Upper lobe of left lung (tissue), 6 donors: ENCODE measurements at regions not wholly inside any gene's neighbourhood (a gene's known extent, or its start where the extent isn't known, plus 50 kb on each side); places are given as distances from the start of the nearest gene placed in this dataset.
A peak's percentile ranks its signal among the peaks of the same experiment; 100 is the strongest.

Source experiments
- ATAC-seq, 2 donors: fragments of 200-7000 bp; cut with Tn5 transposase; one replicate each; pipeline ENCODE4 v1.9.1; 2022; ENCODE audit warnings: mild to moderate bottlenecking in 2 of 2, moderate library complexity in 2 of 2; ENCODE audit not compliant: low FRiP score in 2 of 2
- DNase-seq, 2 donors: peaks; one replicate each; pipeline ENCODE4 v3.0.0-alpha.2; 2019 to 2020
- H3K27ac ChIP-seq, 4 donors: fragments of 200-600 bp; sonication (generic); one replicate each; pipeline ENCODE4 v1.5.1; 2016 to 2019
- H3K27me3 ChIP-seq, 4 donors: fragments of 200-600 bp; sonication (generic); one replicate each; pipeline ENCODE4 v1.5.1; 2017 to 2019
- H3K36me3 ChIP-seq, 4 donors: fragments of 200-600 bp; sonication (generic); one replicate each; pipeline ENCODE4 v1.5.1; 2016 to 2019
- H3K4me1 ChIP-seq, 4 donors: fragments of 200-600 bp; sonication (generic); one replicate each; pipeline ENCODE4 v1.5.1; 2018 to 2019
- H3K4me3 ChIP-seq, 4 donors: fragments of 200-600 bp; sonication (generic); one replicate each; pipeline ENCODE4 v1.5.1; 2017 to 2019; ENCODE audit warnings: mild to moderate bottlenecking in 2 of 4, moderate library complexity in 1 of 4
- H3K9me3 ChIP-seq, 4 donors: fragments of 200-600 bp; sonication (generic); one replicate each; pipeline ENCODE4 v1.5.1; 2018 to 2019
- EP300 ChIP-seq, 4 donors: sonication (generic); formaldehyde crosslinking; IDR thresholded peaks; one replicate each; pipeline ENCODE4 v1.5.1; 2017; ENCODE audit warnings: antibody characterized with exemption in 4 of 4, control low read depth in 2 of 4
- POLR2A ChIP-seq, 4 donors: fragments of 450-650 bp; IDR thresholded peaks; one replicate each; pipeline ENCODE4 v1.5.1; 2016 to 2017; ENCODE audit warnings: antibody characterized with exemption in 4 of 4, mild to moderate bottlenecking in 2 of 4
- POLR2AphosphoS5 ChIP-seq, 2 donors: sonication (generic); formaldehyde crosslinking; IDR thresholded peaks; one replicate each; pipeline ENCODE4 v1.5.1; 2017; ENCODE audit warnings: antibody characterized with exemption in 2 of 2
- WGBS, 2 donors: methylation state at CpG; one replicate each; pipeline ENCODE4 v1.1.5; 2017 to 2018; 5-methylcytosine and 5-hydroxymethylcytosine counted together
- TF ChIP-seq, protein P1 (sequence below), 6 experiments: fragments of 450-650 bp in 4 of 6; fragments of 200-600 bp in 2 of 6; sonication (generic) in 2 of 6; IDR thresholded peaks; one replicate each; pipeline ENCODE4 v1.5.1; 2016 to 2019; ENCODE audit warnings: antibody characterized with exemption in 6 of 6
- donor health status: DM: no; HTN: no; CAD: no; lungs with moderate emphysema.
- donor health status: DM: no; HTN: yes; CAD: no; lungs with severe emphysema.

DNA sequence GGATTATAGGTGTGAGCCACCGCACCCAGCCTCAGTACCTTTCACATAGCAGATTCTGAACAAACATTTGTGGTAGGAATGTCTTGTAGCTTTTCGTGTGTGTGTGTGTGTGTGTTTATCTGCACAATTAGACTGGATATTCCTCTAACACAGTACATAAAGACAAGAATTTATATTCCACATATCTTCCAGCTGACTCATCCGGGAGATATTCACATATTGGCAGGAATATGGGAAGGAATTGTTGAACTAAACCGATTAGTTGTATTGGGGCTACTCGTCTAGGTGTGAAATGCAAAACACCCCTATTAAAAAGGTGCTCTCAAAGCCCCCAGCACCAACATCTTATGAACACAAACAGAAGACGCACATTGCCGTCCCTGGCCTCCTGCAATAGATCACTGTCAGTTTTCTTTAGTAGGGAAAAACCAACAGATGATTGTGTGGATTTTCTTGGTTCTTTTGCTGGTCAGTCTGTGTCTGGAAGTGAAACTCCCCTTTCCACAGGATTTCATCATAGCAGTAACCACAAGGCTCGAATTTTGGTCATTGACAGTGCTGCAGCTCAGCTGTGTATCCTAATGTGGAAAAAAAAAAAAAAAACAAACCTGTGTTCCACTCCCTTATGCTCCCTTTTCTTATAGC is 208.5 kb upstream of the ACVR2A start:
- WGBS, 2 donors, result 59 to 63% methylated on average over 8 of the region's 8 CpGs
- H3K4me1 ChIP-seq, result peaks cover 0 to 5% (median 0%) of the 10 kb centered on the region in 4 donors
- ATAC-seq (peak in 1 of 2 donors; percentile 75), DNase-seq (no peak)
- H3K9me3 ChIP-seq, result no peaks in the 10 kb centered on the region
- TF ChIP-seq POLR2A (IDR thresholded peaks at IDR 0.05) (no peak), POLR2AphosphoS5 (IDR thresholded peaks at IDR 0.05) (no peak), EP300 (IDR thresholded peaks at IDR 0.05) (no peak)
- TF ChIP-seq, protein P1, sequence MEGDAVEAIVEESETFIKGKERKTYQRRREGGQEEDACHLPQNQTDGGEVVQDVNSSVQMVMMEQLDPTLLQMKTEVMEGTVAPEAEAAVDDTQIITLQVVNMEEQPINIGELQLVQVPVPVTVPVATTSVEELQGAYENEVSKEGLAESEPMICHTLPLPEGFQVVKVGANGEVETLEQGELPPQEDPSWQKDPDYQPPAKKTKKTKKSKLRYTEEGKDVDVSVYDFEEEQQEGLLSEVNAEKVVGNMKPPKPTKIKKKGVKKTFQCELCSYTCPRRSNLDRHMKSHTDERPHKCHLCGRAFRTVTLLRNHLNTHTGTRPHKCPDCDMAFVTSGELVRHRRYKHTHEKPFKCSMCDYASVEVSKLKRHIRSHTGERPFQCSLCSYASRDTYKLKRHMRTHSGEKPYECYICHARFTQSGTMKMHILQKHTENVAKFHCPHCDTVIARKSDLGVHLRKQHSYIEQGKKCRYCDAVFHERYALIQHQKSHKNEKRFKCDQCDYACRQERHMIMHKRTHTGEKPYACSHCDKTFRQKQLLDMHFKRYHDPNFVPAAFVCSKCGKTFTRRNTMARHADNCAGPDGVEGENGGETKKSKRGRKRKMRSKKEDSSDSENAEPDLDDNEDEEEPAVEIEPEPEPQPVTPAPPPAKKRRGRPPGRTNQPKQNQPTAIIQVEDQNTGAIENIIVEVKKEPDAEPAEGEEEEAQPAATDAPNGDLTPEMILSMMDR (IDR thresholded peaks at IDR 0.05), result no peak
- no peak overlapping the region for H3K4me3 ChIP-seq
- H3K36me3 ChIP-seq, result no peaks in the 10 kb centered on the region
- H3K27ac ChIP-seq, result no peak overlapping the region
- no peaks in the 10 kb centered on the region for H3K27me3 ChIP-seq

DNA sequence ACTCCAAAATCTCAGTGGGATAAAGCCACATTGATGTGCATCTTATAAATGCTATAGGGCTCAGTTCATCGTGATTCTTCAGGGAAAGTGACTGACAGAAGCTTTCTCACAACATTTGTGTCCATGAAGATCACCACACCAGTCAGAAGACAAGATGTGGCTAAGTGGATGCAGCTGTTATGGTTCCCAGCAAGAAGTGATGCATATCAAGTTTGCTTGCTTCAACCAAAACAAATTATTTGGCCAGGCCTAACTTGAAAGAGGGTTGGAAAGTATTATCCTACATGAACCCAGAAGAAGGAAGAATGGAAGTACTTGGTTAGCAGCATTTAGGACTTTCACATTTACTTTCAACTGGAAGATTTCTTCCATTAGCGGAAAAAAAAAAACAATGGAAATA is 210.0 kb upstream of the ACVR2A start:
- Histone ChIP-seq H3K4me1 (peaks cover 0 to 5% (median 0%) of the 10 kb centered on the region in 4 donors), H3K9me3 (no peaks in the 10 kb centered on the region), H3K27ac (no peak overlapping the region), H3K4me3 (no peak overlapping the region), H3K36me3 (no peaks in the 10 kb centered on the region), H3K27me3 (no peaks in the 10 kb centered on the region)
- TF ChIP-seq POLR2A (IDR thresholded peaks at IDR 0.05) (no peak), EP300 (IDR thresholded peaks at IDR 0.05) (no peak), POLR2AphosphoS5 (IDR thresholded peaks at IDR 0.05) (no peak)
- TF ChIP-seq, protein P1 (IDR thresholded peaks at IDR 0.05), result no peak
- WGBS, 2 donors, result 82 to 89% methylated on average over 2 of the region's 2 CpGs
- ATAC-seq, result no peak
- DNase-seq, result no peak

DNA sequence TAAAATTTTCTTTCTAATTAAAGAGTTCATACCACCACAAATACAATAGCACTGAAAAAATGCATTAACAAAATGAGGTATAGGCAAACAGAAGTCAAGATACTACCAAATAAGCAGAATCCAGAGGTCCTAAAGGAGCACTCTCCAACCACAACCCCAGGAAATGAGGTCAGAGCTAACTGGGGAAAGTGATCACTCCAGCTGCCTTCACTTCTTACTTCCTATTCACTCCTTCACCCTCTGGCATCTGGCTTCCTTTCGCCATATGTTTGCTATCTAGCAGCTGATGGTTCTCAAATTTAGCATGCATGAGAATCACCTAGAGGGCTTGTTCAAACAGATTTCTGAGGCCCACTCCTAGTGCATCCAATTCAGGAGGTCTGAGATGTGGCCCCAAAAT is 212.6 kb upstream of the ACVR2A start:
- Histone ChIP-seq H3K4me3 (no peak overlapping the region), H3K4me1 (peaks cover 0 to 5% (median 0%) of the 10 kb centered on the region in 4 donors), H3K27ac (no peak overlapping the region), H3K27me3 (no peaks in the 10 kb centered on the region), H3K36me3 (no peaks in the 10 kb centered on the region), H3K9me3 (no peaks in the 10 kb centered on the region)
- ATAC-seq (peak in 1 of 2 donors; percentile 61), DNase-seq (peak in 1 of 2 donors; percentile 23)
- WGBS, 2 donors, result 73 to 100% methylated on average over 1 of the region's 1 CpG
- TF ChIP-seq, protein P1 (IDR thresholded peaks at IDR 0.05), result no peak
- TF ChIP-seq POLR2A (IDR thresholded peaks at IDR 0.05) (no peak), EP300 (IDR thresholded peaks at IDR 0.05) (no peak), POLR2AphosphoS5 (IDR thresholded peaks at IDR 0.05) (no peak)

DNA sequence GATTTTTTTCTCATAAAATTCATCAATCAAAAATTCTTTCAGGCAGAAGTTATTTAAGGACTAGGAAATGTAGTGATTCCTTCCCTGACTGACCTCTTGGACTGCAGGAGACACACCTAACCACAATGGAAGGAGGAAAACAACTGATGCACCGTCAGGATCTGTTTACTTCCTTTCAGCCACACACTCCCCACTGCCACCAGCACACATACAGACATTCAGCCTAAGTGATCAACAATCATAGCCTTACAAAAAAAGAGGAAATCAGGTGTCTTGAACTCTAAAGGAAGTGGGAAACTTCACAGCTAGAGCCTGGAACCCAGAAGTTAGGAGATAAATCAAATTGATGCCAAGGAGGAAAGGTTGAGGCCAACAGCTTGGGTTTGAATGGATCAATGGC is 213.5 kb upstream of the ACVR2A start:
- Histone ChIP-seq H3K4me1 (no peaks in the 10 kb centered on the region), H3K27me3 (no peaks in the 10 kb centered on the region), H3K9me3 (no peaks in the 10 kb centered on the region), H3K4me3 (no peak overlapping the region), H3K27ac (no peak overlapping the region), H3K36me3 (no peaks in the 10 kb centered on the region)
- TF ChIP-seq, protein P1 (IDR thresholded peaks at IDR 0.05), result no peak
- TF ChIP-seq EP300 (IDR thresholded peaks at IDR 0.05), result no peak
- ATAC-seq, result no peak
- no peak for DNase-seq
- 21 to 23% methylated on average over 1 of the region's 1 CpG for WGBS, 2 donors

DNA sequence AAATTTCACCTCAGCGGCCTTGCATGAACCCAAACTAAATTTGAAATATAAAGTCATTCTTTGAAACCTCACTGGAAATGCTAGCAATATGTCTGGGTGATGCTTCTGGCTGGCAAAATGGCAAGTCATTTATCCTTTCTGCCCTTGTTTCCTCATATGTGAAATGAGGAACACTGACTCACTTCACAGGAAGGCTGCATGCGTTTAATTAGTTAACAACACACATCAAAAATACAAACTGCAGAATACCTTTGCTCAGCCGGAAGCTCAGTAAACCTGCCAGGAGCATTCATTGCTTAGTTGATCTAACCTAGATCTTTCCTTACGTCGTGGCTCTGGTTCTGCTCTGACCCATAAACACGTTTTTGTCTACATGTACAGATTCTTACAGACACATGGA is 214.2 kb upstream of the ACVR2A start:
- Histone ChIP-seq H3K27me3 (no peaks in the 10 kb centered on the region), H3K9me3 (no peaks in the 10 kb centered on the region), H3K4me3 (no peak overlapping the region), H3K36me3 (no peaks in the 10 kb centered on the region), H3K4me1 (no peaks in the 10 kb centered on the region), H3K27ac (no peak overlapping the region)
- no peak for DNase-seq
- no peak for TF ChIP-seq EP300 (IDR thresholded peaks at IDR 0.05)
- no peak for TF ChIP-seq POLR2AphosphoS5 (IDR thresholded peaks at IDR 0.05)
- TF ChIP-seq, protein P1 (IDR thresholded peaks at IDR 0.05), result no peak
- no peak for TF ChIP-seq POLR2A (IDR thresholded peaks at IDR 0.05)
- peak in 1 of 2 donors; percentile 36 for ATAC-seq
- 66 to 68% methylated on average over 6 of the region's 6 CpGs for WGBS, 2 donors
